Panc1 (cell line): ENCODE measurements at regions not wholly inside any gene's neighbourhood (a gene's known extent, or its start where the extent isn't known, plus 50 kb on each side); places are given as distances from the start of the nearest gene placed in this dataset.

ENCODE experiments used
- CTCF ChIP-seq: fragments of 450-650 bp; IDR thresholded peaks from 2 replicates; pipeline ENCODE4 v1.5.1; 2017; ENCODE audit warnings: mild to moderate bottlenecking
- POLR2AphosphoS5 ChIP-seq: IDR thresholded peaks from 2 replicates; pipeline ENCODE4 v1.6.1; 2012; ENCODE audit warnings: mild to moderate bottlenecking, low read depth, low read length, moderate library complexity

- TF ChIP-seq CTCF (no peak), POLR2AphosphoS5 (no peak)
Observed at GRCh38 chr6:51269876-51270275, 451.2 kb downstream of the TFAP2B start.
